ENCODE measurements at regions not wholly inside any gene's neighbourhood (a gene's known extent, or its start where the extent isn't known, plus 50 kb on each side); places are given as distances from the start of the nearest gene placed in this dataset.

DNA sequence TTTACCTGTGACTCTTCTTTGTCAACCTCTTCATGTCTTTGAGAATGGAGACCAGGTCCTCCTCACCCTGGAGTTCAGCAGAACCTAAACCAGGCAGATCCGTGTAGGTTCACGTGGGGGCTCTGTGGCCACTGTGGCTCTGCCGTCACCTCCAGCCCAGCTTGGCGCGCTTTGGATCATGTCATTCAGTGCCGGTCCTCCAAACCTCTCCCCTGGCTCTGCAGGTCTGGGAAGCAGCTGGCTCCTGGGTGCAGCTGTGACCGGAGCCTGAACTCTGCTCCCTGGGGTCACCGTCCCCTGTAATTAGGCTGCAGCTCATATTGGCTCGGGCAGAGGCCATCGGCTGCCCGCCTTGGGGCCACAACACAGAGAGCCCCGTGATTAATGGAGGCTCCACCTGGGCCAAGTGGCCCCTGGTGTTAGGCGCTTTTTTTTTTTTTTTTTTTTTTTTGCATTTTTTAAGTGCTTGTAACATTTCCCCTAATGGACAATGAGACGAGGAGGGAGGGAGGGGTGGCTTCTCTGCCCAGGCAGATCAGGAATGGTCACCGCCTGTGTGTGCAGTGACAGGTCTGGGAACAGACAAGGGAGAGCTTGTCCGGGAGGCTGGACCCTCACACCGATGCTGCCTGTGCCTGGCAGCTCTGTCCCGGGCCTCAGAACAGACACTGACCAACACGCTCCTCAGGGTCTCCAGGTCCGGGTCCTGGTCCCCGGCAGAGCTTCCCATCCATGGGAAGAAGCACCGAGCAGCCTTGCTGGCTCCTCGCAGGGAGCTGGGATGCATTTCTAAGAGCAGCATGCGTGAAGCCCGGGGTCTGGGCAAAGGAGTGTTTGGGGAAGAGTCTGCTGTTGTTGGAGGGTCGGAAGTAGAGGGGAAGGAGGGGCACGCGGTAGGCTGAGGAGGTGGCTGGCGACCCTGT, 247.9 kb downstream of the SEC14L1 start:
- no peak for DNase-seq (ENCODE audit: extremely low read depth, low read depth)

DNA sequence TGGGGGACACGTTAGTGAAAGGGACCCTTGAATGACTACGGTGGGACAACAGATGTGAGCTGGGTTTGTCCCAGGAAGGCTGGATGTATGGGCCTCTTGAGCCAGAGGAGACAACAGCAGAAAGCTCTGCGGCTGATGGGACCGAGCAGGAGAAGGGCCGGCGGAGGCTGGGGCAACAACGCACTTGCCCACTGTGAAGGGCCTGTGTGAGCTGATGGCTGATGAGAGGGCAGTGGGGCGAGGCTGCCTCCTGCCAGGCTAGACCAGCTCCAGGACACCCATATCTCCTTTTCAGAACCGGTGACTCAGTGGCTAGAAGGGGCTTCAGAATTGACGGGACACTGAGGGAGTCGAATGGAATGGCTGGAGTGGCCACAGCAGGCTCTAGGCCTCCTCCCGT, 250.1 kb downstream of the SEC14L1 start:
- no peak for DNase-seq (ENCODE audit: extremely low read depth, low read depth)

DNA sequence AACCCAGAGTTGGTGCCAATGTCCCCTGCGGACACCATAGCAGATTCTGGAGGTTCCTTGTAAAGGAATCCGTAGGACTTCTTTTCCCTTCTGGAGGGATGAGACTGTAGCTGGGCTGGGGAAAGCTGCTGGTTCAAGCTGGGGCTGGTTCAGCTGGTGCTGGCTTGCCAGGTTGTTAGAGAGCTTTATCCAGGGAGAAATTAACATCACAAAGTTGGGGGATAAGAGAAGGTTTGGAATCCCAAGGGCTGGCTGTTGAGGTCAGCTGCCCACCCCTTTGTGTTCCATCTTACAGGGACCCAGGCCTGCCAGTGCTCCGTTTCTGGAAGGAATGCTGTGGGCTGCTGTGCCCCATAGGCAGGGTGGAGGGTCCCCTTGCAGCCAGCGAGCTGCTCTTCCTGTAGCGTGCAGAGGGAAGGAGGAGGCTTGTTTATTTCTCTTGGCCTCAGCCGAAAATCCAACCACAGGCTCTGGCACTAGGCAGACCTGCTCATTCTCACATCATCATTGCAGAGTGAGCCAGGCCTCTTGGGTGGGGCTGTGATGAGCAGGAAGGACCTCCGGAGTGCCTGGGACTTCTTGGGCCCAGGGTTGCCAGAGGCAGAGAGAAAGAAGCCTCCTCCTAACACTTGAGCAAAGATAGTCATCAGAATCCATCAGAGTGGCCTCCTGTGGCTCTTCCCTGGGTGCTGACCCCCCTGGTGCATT, 251.1 kb downstream of the SEC14L1 start:
- no peak for DNase-seq (ENCODE audit: extremely low read depth, low read depth)

DNA sequence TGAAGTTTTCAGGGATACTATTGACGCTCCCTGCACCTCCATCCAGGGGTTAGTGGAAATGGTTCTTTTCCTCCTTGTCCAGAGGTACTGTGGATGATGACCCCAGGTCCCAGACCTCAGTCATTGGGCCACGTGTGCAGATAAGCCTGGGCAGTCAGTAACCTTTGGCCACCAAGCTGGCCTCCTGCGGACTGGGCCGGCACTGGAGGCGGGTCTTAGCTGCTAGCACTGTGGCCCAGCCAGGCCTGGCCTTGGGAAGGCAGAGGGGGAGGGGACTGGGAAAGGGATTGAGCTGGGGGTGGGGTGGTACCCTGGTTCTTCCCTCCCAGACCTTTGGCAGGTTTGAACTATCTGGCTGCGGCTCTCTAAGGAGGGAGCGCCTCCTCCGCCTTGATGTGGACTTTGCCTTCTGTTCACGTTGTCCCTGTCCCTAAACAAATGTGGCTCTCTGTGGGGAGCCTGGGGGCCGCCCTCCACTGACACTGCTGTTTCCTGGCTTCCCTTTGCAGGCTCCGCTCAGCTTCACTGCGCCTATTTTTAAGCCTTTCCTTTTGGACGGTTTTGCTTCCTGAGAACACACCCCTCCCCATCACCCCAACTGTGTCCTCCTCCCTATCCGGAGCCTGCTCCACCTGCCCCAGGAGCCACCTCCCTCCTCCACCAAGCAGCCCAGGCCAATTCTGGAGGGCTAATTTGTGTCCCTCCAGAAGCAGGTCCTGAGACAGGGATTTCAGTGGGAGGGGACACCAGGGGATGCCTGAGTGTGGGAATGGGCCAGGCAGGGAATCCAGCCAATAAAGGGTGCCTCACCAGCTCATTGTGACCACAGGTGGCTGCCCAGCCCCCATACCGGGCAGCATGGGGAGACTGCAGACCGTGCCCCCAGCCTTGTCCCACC, 251.9 kb downstream of the SEC14L1 start:
- no peak for DNase-seq (ENCODE audit: extremely low read depth, low read depth)

DNA sequence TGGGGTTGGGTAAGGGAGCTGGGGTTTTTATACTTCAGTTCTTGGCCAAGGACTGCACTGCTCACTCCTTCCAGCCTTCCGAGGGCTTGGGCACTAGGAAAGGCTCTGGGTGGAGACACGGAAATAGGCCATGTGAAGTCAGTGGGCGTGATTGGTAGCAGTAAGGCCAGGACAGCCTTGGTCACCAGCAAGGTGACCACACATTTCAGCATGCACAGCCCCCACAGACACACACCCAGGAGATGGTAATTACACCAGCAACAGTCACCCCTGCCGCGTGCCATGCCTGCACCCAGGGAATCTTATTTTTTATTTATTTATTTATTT, 252.5 kb downstream of the SEC14L1 start:
- DNase-seq (ENCODE audit: extremely low read depth, low read depth): no peak

DNA sequence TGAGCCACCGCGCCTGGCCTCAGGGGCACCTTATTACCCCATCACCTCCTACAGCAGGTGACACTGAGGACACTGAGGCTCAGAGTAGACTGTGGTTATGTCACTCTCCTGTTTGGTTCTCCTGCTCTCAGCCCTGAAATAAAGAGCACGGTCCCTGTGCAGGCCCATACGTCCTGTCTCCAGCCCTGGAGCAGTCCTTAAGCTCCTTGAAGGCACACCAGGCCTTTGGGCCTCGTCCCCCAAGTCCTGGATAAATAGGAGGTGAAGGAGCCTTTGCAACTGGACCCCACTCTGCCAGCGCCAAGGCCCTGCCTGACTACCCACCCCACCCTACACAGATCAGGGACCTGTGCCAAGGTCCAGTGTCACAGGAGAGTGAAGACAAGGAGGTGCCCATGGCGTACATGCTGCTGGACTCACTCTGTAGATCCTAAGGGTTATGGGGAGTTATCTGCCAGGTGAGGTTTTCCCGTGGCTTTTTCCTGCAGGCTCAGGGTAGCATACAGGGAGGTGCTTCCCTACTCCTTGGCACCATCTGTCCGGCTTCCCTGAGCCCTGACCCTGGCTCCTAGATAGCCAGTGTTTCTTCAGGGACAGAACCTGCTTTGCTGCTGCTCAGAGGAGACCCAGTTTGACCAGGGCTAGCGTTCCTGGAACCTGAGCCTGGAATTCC, 253.2 kb downstream of the SEC14L1 start:
- DNase-seq (ENCODE audit: extremely low read depth, low read depth): no peak

DNA sequence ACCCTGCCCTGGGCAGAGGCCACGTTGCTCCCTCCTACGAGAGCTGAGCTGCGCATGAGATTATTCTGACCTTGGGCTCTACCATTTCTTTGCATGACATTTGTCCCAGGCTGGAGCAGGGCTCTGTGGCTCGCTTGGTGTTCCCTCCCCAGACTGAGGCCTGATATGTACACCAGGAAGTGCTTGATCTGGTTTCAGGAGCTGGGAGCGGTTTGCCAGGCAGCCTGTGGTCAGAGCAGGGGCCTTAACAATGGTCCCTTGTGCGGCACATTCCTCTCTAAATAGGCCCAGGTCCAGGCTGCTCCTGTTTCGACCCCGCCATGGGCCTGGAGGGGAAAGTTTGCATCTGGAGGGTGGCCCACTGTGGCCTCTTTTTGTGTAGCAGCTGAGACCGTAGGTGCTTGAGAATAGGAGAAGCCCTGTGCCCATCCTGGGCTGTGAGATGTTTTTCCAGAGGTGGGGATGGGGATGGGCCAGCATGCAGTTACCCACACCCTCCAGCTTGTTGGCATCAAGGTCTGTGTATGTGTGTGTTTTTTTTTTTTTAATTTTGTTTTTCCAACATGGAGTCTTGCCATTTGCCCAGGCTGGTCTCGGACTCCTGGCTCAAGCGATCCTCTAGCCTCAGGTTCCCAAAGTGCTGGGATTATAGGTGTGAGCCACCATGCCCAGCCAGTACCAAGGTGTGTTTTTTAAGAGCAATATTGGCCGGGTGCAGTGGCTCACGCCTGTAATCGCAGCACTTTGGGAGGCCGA, 253.9 kb downstream of the SEC14L1 start:
- no peak for DNase-seq (ENCODE audit: extremely low read depth, low read depth)

DNA sequence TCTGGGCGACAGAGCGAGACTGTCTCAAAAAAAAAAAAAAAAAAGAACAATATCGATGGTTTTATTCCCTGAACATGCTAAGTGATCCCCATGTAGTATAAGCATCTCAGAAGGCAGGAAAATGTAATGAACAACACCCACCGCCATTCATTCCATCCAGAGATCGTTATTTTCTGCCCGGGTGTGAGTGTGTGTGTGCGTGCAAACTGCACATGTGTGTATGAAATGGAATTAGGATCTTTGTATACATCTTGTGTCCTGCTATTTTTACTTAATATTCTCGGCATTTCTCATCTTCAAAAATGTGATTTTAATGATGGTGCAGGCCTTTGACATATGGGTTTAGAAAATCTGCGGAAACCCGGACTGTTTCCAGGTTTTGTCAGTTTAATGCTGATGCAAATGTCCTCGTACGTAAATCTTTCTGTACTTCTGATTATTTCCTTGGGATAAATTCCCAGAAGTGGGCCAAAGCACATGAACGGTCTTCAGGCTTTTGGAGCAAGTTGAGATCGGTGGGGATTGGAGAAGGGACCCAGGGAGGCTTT, 254.8 kb downstream of the SEC14L1 start:
- no peak for DNase-seq (ENCODE audit: extremely low read depth, low read depth)

DNA sequence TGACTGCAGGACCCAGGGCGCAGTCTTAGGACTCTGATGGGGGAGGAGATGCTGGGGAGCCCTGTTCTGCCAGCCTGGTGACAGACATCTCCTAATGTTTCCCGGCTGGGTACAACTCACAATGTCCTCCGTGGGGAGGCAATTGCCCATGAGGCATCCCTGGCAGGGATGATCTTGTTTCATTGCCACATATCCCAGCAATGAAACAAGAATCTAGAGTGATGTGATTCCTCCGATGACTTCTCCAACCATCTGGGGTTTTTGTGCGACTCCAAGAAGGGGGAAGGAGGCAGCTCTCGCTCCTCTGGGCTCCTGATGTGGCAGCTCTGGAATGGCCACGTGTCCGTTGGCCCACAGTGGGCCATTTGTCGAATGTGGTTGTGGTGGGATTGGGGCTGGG, 255.8 kb downstream of the SEC14L1 start:
- DNase-seq (ENCODE audit: extremely low read depth, low read depth): no peak

DNA sequence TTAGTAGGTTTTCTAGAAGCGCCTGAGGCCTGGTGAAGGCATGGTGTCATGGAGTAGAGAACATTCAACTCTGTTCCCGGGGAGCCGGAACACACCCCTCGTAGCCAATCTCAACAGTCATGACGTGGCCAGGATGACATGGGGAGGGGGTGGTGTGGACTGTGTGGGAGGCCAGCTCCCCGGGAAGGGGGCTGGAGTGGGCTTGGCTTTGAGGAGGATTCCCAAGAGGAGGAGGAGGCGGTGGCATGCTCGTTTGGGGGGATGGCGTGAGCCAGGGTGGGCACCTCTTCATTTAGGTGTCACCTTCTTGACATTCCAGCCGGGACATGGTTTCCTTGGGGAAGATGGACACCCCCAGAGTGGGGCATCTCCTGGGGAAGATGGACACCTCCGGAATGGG, 257.5 kb downstream of the SEC14L1 start:
- no peak for DNase-seq (ENCODE audit: extremely low read depth, low read depth)

DNA sequence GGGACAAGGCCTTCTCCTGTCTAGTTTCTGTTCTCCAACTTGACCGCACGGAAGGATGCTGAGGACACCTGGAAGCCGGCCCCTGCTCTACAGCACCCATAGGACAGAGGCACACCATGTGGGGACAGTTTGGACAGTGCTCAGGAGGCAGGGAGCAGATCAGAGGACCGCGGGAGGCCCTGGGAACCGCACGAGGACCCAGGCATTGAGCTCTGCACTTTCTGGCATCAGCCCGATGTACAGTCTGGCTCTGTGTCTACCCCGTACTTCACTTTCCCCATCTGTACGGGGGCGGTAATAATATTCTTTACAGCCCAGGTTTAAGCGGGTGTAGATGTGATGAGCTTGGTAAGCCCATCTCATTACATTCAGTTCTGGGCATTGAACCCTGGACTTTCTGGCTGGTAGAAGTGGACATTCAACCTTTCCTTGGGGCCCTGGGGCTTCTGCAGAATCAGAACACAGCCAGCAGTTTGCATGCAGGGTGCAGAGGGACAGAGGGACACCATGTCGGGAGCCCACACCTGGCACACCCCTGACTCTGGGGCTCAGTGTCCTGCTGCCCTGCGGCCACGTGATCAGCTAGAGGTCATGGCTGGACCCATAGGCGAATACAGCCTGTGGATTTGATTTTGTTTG, 258.7 kb downstream of the SEC14L1 start:
- DNase-seq (ENCODE audit: extremely low read depth, low read depth): no peak

DNA sequence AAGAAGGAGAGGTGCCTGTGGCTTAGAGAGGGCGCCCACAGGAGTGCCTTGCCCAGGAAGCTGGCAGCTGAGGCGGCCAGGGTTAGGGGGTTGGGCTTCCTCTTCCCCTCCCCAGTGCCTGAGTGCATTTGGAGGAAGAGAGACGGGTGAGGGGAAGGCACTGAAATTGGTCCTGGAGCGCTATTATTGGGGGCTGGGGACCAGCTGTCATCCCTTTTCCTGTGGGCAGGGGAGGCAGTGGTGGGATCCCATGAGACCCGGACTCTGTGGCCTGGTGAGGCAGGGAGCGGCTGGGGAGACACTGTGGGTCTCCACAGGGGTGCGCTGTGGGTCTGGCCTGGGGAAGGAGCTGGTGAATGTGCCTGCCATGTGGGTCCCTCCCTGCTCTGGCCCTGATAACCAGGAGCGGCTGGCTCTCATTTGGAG, 259.7 kb downstream of the SEC14L1 start:
- DNase-seq (ENCODE audit: extremely low read depth, low read depth): no peak

DNA sequence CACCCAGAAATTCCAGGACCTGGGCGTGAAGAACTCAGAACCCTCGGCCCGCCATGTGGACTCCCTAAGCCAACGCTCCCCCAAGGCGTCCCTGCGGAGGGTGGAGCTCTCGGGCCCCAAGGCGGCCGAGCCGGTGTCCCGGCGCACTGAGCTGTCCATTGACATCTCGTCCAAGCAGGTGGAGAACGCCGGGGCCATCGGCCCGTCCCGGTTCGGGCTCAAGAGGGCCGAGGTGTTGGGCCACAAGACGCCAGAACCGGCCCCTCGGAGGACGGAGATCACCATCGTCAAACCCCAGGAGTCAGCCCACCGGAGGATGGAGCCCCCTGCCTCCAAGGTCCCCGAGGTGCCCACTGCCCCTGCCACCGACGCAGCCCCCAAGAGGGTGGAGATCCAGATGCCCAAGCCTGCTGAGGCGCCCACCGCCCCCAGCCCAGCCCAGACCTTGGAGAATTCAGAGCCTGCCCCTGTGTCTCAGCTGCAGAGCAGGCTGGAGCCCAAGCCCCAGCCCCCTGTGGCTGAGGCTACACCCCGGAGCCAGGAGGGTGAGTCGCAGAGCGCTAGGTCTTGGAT, 261.5 kb downstream of the SEC14L1 start:
- DNase-seq (ENCODE audit: extremely low read depth, low read depth): no peak

DNA sequence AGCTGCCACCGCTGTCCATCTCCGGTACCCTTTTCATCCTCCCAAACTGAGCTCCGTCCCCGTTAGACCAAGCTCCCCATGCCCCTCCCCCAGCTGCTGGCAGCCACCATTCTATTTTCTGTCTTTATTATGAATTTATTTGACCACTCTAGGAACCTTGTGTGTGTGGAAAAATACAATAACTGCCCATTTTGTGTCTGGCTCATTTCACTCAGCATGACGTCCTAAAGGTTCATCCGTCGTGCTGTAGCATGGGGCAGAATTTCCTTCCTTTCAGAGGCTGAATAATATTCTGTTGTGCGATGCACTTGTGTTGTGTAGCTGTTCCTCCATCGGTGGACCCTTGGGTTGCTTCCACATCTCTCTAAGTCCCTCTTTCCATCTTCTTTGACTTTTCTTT, 263.1 kb downstream of the SEC14L1 start:
- no peak for DNase-seq (ENCODE audit: extremely low read depth, low read depth)

DNA sequence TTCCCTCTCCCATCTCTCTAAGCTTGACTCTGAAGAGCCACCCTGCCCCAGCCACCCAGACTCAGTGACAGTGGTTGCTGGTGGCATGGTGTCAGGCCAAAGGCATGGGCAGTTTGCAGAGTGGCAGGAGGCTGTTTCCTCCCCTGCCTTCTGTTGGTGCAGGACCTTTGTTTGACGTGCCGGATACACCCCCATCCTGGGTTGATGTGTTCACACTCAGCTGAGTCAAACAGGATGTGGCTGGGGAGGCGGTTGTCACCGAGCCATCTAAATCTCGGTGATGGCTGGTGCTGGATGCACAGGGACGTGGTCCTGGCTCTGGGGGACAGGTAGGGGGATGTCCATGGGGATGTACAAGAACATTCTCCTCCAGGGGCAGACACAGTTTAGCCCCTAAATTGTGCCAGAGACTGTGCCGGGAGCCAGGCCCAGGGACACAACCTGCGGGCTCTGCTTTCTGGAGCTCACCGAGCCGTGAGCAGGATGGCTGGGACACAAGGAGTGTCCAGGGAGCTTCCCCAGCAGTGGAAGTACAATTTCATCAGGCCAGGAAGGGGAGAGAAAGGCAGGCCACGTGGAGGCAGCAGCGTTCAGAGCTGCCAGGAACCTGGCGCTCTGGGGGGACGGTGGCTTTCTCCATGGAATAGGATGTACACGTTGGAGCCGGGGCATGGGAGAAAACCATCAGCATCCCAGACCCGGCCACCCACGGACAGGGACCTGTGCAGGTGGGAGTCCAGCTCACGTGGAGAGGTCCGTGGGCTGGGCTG, 264.2 kb downstream of the SEC14L1 start:
- DNase-seq (ENCODE audit: extremely low read depth, low read depth): no peak

DNA sequence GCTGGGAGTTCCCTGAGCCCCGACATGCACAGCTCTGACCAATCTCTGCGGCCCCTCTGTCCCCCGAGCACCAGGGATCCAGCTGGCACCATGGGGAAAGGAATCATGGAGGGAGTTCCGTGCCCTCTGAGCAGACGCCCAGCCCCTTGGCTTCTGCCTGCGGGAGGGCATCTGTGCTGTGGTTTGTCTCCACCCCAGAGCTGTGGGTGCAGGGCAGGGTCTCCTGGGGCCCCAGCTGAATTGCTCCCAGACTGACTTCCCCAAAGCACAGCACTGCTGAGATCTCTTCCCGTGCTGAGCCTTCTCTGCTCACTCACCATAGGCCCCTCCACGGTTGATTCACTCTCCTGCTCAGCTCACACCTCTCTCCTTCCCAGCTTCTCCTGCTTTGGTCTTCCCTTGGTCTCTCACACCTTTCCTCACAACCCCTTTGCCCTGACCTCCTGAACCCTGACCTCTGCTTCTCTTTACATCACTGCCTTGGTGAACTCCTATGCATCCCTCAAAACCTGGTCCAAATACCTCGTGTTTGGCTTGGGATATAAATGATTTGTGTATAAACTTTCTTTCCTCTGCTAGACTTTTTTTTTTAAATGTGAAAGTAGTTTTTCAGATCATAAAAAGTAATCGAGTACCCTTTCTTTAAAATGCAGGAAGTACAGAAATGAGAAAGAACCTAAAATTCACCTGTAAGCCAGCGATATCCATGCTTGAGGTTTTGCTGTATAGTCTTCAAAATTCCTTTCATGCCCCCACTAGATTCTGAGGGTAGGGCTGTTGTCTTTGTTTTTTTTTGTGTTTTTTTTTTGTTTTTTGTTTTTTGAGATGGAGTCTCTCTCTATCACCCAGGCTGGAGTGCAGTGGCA, 265.3 kb downstream of the SEC14L1 start:
- DNase-seq (ENCODE audit: extremely low read depth, low read depth): no peak

Data from NCI-H460 (cell line).